HCT116 (cell line): ENCODE measurements at regions not wholly inside any gene's neighbourhood (a gene's known extent, or its start where the extent isn't known, plus 50 kb on each side); places are given as distances from the start of the nearest gene placed in this dataset.

ENCODE experiments used
- ATAC-seq: fragments of 200-7000 bp; cut with Tn5 transposase; 2 replicates; pipeline ENCODE4 v1.9.1; 2020; ENCODE audit warnings: mild to moderate bottlenecking, moderate library complexity
- BruUV-seq: library from RNA; stranded (reverse); fragments of 400-500 nt; replicated peaks from 2 replicates; lab custom pipeline; 2021; lab: Mats Ljungman, UMichigan
- CTCF ChIA-PET: fragments of 300-600 bp; sonication (Branson Sonifier 250); formaldehyde crosslinking; loops from one replicate; lab custom pipeline; 2021; ENCODE audit warnings: antibody characterized with exemption; lab: Charles Lee
- POLR2A ChIA-PET: fragments of 300-600, 350-600 bp; sonication (Branson Sonifier 250); formaldehyde crosslinking; loops from one replicate; lab custom pipeline; 2021; ENCODE audit warnings: antibody characterized with exemption; lab: Charles Lee
- RAD21 ChIA-PET, 2 experiments: fragments of 300-600 bp; sonication (Branson Sonifier 250); formaldehyde crosslinking; loops; one replicate each; lab custom pipeline; 2023; ENCODE audit warnings: low total read pairs in 2 of 2; ENCODE audit not compliant: uncharacterized antibody in 2 of 2, unreplicated experiment in 2 of 2, low non-redundant PET in 1 of 2; lab: Charles Lee
- DNase-seq: peaks from one replicate; pipeline ENCODE4 v3.0.0-alpha.2; 2010; ENCODE audit warnings: low read depth, low spot score
- H2AFZ ChIP-seq: fragments of 200-600 bp; shearing (Covaris generic), sonication (generic); 2 replicates; pipeline ENCODE4 v1.6.1; 2017; ENCODE audit warnings: low read depth, mixed run types, mixed read lengths, antibody characterized with exemption, low read length; ENCODE audit not compliant: poor library complexity, severe bottlenecking
- H3K27ac ChIP-seq: 2 replicates; pipeline ENCODE4 v1.5.1; 2012; ENCODE audit warnings: low read depth, low read length
- H3K27me3 ChIP-seq: fragments of 200-600 bp; sonication (generic); 2 replicates; pipeline ENCODE4 v1.6.1; 2016; ENCODE audit warnings: mixed run types, low read length, mixed read lengths; ENCODE audit not compliant: insufficient read depth
- H3K36me3 ChIP-seq, 2 experiments: fragments of 200-500 bp in 1 of 2; fragments of 200-600 bp in 1 of 2; sonication (Bioruptor generic) in 1 of 2; sonication (generic) in 1 of 2; 2 replicates each; pipeline versions ENCODE4 v1.5.1 to v1.6.1; 2014 to 2016; ENCODE audit warnings: low read length in 2 of 2, inconsistent platforms in 1 of 2, mixed read lengths in 1 of 2, mixed run types in 1 of 2; ENCODE audit not compliant: insufficient read depth in 2 of 2, control insufficient read depth in 1 of 2
- H3K4me1 ChIP-seq, 2 experiments: fragments of 200-600 bp in 1 of 2; sonication (generic) in 1 of 2; 2 replicates each; pipeline versions ENCODE4 v1.5.1 to v1.6.1; 2012 to 2017; ENCODE audit warnings: low read length in 2 of 2, inconsistent platforms in 1 of 2, mild to moderate bottlenecking in 1 of 2, mixed read lengths in 1 of 2, mixed run types in 1 of 2, moderate library complexity in 1 of 2; ENCODE audit not compliant: insufficient read depth in 2 of 2, control insufficient read depth in 1 of 2
- H3K4me2 ChIP-seq: fragments of 200-600 bp; sonication (generic); 2 replicates; pipeline ENCODE4 v1.6.1; 2017; ENCODE audit warnings: mixed run types, low read length, mixed read lengths
- H3K4me3 ChIP-seq, 2 experiments: fragments of 200-600 bp in 1 of 2; sonication (generic) in 1 of 2; replicated peaks in 1 of 2; 2 replicates each; pipeline ENCODE4 v1.5.1; 2011 to 2016; ENCODE audit warnings: low read length in 2 of 2, control low read depth in 1 of 2, low read depth in 1 of 2, mild to moderate bottlenecking in 1 of 2, mixed read lengths in 1 of 2, mixed run types in 1 of 2
- H3K79me2 ChIP-seq: fragments of 200-600 bp; sonication (generic); 2 replicates; pipeline ENCODE4 v1.6.1; 2017; ENCODE audit warnings: mild to moderate bottlenecking, mixed run types, low read length, moderate library complexity, mixed read lengths; ENCODE audit not compliant: insufficient read depth
- H3K9ac ChIP-seq: fragments of 200-600 bp; sonication (generic); 2 replicates; pipeline ENCODE4 v1.6.1; 2016; ENCODE audit warnings: low read length, mixed read lengths
- H3K9me2 ChIP-seq: fragments of 200-600 bp; sonication (generic), shearing (Covaris generic); 2 replicates; pipeline ENCODE4 v1.6.1; 2017; ENCODE audit warnings: mixed run types, mild to moderate bottlenecking, moderate library complexity; ENCODE audit not compliant: insufficient read depth
- H3K9me3 ChIP-seq, 2 experiments: fragments of 200-500 bp in 1 of 2; fragments of 200-600 bp in 1 of 2; sonication (Bioruptor generic) in 1 of 2; sonication (generic) in 1 of 2; 2 replicates each; pipeline ENCODE4 v1.6.1; 2014 to 2017; ENCODE audit warnings: low read length in 2 of 2, mixed read lengths in 2 of 2, inconsistent platforms in 1 of 2, low read depth in 1 of 2, mild to moderate bottlenecking in 1 of 2, mixed run types in 1 of 2, moderate library complexity in 1 of 2; ENCODE audit not compliant: control insufficient read depth in 1 of 2, insufficient read depth in 1 of 2
- H4K20me1 ChIP-seq: fragments of 200-600 bp; sonication (generic), shearing (Covaris generic); 2 replicates; pipeline ENCODE4 v1.6.1; 2017; ENCODE audit warnings: mixed run types, mild to moderate bottlenecking, moderate library complexity; ENCODE audit not compliant: insufficient read depth
- CBX3 ChIP-seq: IDR thresholded peaks from 2 replicates; pipeline ENCODE4 v1.6.1; 2012; ENCODE audit warnings: low read depth
- EGR1 ChIP-seq: IDR thresholded peaks from 2 replicates; pipeline ENCODE4 v1.6.1; 2012; ENCODE audit warnings: low read depth
- ELF1 ChIP-seq: IDR thresholded peaks from 2 replicates; pipeline ENCODE4 v1.6.1; 2012; ENCODE audit warnings: low read depth, borderline replicate concordance
- EZH2phosphoT487 ChIP-seq: fragments of 200-600 bp; IDR thresholded peaks from 2 replicates; pipeline ENCODE4 v1.6.1; 2018; ENCODE audit warnings: antibody characterized with exemption, borderline replicate concordance
- JUND ChIP-seq: IDR thresholded peaks from 2 replicates; pipeline ENCODE4 v1.6.1; 2012
- POLR2A ChIP-seq: IDR thresholded peaks from 2 replicates; pipeline ENCODE4 v1.7.0; 2011; ENCODE audit warnings: borderline replicate concordance; ENCODE audit not compliant: insufficient read depth, insufficient read length; ENCODE audit errors: extremely low read depth
- RAD21 ChIP-seq: IDR thresholded peaks from 2 replicates; pipeline ENCODE4 v1.6.1; 2012; ENCODE audit warnings: low read depth, mild to moderate bottlenecking
- SP1 ChIP-seq: IDR thresholded peaks from 2 replicates; pipeline ENCODE4 v1.6.1; 2012; ENCODE audit warnings: low read depth
- SRF ChIP-seq: IDR thresholded peaks from 2 replicates; pipeline ENCODE4 v1.6.1; 2012; ENCODE audit warnings: low read depth
- YY1 ChIP-seq: IDR thresholded peaks from 2 replicates; pipeline ENCODE4 v1.6.1; 2011; ENCODE audit warnings: low read length, low read depth, moderate library complexity, mild to moderate bottlenecking; ENCODE audit not compliant: insufficient replicate concordance; ENCODE audit errors: extremely low read depth
- intact Hi-C: fragments of 100-400 bp; cut with micrococcal nuclease; formaldehyde crosslinking; loops from 2 replicates; pipeline ENCODE4 v1.10.0; 2022
- TF ChIP-seq, protein P1 (sequence below): IDR thresholded peaks from 2 replicates; pipeline ENCODE4 v1.6.1; 2012
- TF ChIP-seq, protein P2 (sequence below), 3 experiments: fragments of 200-600 bp in 1 of 3; sonication (generic) in 1 of 3; IDR thresholded peaks in 2 of 3; conservative IDR thresholded peaks in 1 of 3; 2 replicates each; pipeline ENCODE4 v1.5.1; 2012 to 2017; ENCODE audit warnings: low read depth in 2 of 3, low read length in 2 of 3, antibody characterized with exemption in 1 of 3, borderline replicate concordance in 1 of 3, control low read depth in 1 of 3, mild to moderate bottlenecking in 1 of 3, mixed read lengths in 1 of 3, mixed run types in 1 of 3, moderate library complexity in 1 of 3; ENCODE audit not compliant: insufficient read depth in 1 of 3

DNA sequence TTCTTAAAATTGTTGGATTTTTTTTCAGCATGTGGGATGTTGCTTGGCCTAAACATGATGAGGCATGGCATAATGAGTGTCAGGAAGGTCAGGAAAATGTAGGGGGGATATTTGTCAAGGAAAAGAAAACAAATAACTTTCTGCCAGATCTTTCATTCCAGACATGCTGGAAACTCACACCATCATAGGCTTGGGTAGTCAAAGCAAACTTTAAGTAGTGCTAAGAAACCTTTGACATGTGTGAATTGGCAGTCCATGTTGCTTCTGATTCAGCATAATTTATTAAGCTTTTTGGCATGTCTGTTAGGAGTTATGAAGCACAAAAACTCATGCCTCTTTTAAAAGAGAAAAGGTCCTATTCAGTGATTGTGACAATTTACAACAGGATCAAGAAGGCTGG, 61.3 kb upstream of the MTAP start:
- H4K20me1 ChIP-seq, result no peaks in the 10 kb centered on the region
- H3K9me3 ChIP-seq, result no peaks in the 10 kb centered on the region
- H3K4me2 ChIP-seq, result no peak overlapping the region
- RAD21 ChIA-PET, result no interaction called here
- POLR2A ChIA-PET, result no interaction called here
- no peak overlapping the region for H3K27ac ChIP-seq
- DNase-seq, result no peak
- no peaks in the 10 kb centered on the region for H3K79me2 ChIP-seq
- BruUV-seq, result no TSS peak
- H3K4me3 ChIP-seq, result no peak overlapping the region
- H2AFZ ChIP-seq, result no peak overlapping the region
- CTCF ChIA-PET, result no interaction called here
- TF ChIP-seq, protein P1, sequence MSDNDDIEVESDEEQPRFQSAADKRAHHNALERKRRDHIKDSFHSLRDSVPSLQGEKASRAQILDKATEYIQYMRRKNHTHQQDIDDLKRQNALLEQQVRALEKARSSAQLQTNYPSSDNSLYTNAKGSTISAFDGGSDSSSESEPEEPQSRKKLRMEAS, result no peak
- TF ChIP-seq EZH2phosphoT487 (no peak), YY1 (no peak), EGR1 (no peak), CBX3 (no peak), RAD21 (no peak), SRF (no peak), JUND (no peak), SP1 (no peak), POLR2A (no peak), ELF1 (no peak)
- TF ChIP-seq, protein P2, sequence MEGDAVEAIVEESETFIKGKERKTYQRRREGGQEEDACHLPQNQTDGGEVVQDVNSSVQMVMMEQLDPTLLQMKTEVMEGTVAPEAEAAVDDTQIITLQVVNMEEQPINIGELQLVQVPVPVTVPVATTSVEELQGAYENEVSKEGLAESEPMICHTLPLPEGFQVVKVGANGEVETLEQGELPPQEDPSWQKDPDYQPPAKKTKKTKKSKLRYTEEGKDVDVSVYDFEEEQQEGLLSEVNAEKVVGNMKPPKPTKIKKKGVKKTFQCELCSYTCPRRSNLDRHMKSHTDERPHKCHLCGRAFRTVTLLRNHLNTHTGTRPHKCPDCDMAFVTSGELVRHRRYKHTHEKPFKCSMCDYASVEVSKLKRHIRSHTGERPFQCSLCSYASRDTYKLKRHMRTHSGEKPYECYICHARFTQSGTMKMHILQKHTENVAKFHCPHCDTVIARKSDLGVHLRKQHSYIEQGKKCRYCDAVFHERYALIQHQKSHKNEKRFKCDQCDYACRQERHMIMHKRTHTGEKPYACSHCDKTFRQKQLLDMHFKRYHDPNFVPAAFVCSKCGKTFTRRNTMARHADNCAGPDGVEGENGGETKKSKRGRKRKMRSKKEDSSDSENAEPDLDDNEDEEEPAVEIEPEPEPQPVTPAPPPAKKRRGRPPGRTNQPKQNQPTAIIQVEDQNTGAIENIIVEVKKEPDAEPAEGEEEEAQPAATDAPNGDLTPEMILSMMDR (IDR thresholded peaks at IDR 0.05 in 2 of 3, conservative IDR thresholded peaks at IDR 0.05 in 1 of 3; ENCODE audit: borderline replicate concordance in 1 of 3, insufficient read depth in 1 of 3, low read depth in 2 of 3, low read length in 2 of 3), result no peak
- no peaks in the 10 kb centered on the region; the same call in 1 of the 2 replicates for H3K9me2 ChIP-seq
- H3K27me3 ChIP-seq, result no peaks in the 10 kb centered on the region
- ATAC-seq, result no peak
- H3K36me3 ChIP-seq, result no peaks in the 10 kb centered on the region
- peaks cover 9 to 16% of the 10 kb centered on the region in 2 experiments; a peak in 2 of 4 replicates for H3K4me1 ChIP-seq
- intact Hi-C loops, result no loop called here
- no peak overlapping the region for H3K9ac ChIP-seq
